ENCODE measurements at regions not wholly inside any gene's neighbourhood (a gene's known extent, or its start where the extent isn't known, plus 50 kb on each side); places are given as distances from the start of the nearest gene placed in this dataset.

DNA sequence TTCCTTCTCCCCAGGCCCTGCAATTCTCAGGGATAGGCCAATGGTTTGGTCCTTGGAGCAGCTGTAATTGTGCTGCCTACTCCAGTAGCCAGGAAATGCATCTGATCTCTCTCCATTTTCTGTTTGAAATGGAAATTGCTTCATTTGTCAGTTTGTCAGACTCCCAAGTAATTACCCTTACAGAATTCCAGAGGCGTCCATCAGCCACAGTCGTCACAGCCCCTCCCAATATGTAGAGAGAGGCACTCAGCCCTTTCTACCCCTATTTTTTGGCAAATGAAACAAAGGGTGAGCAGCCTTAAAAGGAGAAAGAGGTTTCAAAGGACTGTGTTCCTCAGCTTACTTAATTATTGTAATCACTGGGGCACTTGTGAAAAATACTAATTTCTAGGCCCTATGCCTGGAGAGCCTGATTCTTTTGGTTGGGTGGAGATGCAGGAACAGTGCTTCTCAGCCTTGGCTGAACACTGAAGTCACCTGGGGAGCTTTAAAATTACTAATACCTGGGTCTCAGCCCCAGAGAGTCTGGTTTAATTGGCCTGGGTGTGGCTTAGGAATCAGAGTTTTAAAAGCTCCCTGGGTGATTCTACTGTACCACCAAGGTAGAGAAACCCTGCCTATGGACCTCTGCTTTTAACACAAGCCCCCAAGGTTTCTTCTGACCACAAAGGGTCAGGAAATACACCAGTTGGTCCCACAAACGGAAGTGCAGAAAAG lies 190.0 kb downstream of the EMP1 start:
- DNase-seq (ENCODE audit: low read depth, low spot score): no peak

DNA sequence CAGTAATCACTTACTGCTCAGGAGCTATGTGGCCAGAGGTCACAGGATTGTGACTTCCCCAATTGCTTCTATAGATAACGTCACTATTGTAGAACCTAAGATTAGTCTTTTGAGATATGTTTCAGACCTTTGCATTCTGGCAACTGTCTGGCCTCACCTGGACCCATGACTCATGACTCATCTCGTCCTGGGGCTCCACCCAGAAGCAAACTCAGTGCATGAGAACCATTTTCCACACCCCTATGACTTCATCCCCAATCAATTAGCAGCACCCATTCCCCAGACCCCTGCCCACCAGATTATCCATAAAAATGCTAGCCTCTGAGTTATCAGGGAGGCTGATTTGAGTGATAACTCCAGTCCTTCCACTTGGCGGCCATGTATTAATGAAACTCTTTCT lies 186.9 kb downstream of the EMP1 start:
- DNase-seq (ENCODE audit: low read depth, low spot score): no peak

DNA sequence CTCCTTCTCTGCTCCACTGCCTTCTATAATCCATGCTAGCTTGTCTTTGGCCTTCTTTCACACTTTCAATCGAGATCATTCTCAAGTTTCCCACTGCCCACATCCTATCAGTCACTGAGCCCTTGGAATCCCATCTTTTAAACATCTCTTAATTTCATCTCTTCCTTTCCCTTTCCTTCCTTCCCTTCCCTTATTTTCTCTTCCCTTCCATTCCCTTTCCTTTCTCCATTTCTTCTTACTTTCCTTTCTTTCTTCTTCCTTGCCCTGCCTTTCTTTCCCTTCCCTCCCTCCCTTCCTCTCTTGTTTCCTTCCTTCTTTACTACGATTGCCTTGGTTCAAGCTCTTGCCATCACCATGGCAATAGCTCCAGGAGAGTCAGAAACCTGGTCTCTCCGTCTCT lies 183.8 kb downstream of the EMP1 start:
- DNase-seq (ENCODE audit: low read depth, low spot score): no peak

DNA sequence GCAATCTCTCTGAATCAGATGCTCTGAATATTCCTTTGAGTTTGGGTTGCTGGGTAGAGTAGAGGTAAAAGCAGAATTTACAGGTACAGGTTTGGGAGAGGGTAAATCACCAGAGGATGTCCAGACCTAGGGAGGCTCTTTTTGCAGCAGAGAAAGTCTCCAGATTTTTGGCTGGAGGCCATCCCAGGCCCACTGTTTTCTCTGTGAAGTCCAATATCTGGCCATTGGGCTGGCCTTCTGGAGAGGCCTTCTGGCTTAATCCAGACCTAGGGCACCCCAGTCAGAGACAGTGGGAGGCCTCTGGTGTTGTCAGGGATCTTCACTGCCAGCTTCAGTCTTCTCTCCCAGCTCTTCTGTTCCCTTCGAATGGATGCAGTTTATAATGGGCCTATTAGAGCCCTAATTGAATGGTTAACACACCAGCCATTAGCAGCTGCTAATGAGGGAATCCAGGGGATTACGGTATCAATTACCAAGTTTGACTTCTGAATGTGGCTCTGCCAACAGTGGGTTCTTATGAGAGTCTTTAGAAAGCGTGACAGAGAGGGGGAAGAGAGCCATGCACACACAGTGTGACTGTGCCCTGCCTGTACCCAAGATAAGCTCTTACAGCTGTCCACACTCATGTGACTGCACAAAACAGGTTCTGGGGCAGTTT lies 183.1 kb downstream of the EMP1 start:
- no peak for DNase-seq (ENCODE audit: low read depth, low spot score)

DNA sequence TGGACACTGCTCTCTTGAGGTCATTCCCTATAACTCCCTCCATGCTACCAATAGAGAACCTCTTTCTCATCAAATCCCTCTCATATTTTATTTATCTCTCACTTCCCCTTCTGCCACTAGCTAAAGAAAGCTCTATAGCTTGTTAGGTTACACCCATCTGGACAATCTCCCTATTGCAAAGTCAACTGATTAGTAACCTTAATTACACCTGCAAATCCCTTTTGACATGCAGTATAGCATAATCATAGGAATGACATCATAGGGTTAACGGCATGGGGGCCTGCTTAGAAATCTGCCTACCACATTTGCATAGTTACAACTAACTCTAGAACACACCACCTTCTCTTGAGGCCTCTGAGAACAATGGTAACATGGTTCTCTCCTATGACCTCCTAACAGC lies 181.2 kb downstream of the EMP1 start:
- DNase-seq (ENCODE audit: low read depth, low spot score): no peak

DNA sequence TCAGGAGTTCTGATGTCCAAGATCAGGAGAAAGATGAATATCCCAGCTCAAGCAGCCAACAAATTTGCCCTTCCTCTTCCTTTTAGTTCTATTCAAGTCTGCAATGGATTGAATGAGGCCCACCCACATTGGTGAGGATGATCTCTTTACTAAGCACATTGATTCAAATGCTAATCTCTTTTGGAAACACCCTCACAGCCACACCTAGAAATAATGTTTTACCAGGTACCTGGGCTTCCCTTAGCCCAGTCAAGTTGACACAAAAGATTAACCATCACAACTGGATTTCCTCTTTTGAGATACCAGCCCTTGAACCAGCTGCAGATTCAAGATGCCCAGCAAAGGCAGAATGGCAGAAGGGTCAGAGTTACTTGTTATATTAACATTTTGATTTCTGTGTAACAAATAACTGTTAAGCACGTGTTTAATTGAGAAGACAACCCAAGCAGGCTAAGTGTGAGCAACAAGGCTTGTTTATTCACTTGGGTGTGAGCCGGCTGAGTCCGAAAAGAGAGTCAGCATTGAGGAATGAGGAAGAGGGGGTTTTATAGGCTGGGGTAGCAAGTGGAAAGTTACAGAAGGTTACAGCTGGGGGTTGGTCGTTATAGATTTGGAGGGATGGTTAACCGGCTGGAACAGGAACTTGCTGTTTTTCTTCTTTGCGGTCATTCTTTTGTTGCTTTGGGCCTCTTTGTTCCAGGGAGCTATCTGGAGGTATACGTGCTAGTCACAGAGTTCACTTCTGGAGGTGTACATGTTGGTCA lies 180.3 kb downstream of the EMP1 start:
- DNase-seq (ENCODE audit: low read depth, low spot score): no peak

DNA sequence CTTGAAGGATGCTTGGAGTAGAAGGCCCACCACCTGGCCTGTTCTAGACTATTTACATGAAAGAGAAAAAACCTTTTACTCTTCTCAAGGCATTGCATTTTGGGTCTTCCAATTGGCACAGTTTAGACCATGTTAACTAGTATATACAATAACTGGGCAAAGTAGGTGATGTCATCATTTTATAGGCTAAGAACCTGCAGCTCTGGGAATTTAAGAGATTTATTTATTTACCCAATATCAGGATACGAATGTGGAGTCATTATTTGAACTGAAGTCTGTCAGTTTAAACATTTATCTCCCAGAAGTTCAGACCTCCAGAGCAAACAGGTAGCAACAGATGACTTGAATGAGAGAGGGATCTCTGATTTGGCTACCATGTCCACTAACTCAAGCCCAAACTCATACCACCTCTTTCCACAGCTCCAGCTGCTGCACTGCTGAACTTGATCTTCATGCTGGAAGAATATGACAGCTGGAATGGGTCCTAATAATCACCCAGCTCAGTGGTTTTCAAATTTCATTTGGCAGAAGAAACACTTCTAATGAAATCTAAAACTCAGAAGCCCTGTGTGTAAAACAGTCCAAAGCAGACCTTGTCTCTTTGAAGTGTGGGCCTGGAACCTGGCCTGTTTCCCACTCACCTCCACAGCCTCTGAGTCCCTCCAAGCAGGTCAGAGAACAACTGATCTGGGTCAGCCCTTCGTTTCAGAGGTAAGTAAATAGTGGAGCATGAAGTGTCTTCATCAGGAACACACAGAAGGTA lies 179.2 kb downstream of the EMP1 start:
- DNase-seq (ENCODE audit: low read depth, low spot score): no peak

DNA sequence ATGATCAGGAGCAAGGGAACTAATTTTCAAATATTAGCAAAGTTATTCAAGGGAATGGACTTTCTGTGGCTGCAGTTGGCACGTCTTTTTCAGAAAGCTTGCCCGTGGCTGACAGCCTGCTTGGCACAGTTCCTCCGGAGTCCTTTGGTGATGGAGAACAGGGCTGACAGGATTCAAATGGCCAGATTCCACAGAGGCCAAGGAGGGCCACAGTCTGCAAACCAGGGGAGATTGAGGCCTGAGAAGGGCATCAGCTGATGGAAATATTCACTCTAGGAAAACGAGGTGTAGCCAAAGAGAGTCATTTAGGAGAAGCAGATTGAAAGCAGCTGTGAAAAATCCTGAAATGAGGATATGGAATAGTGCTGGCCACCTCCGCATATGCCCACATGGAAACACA lies 178.3 kb downstream of the EMP1 start:
- DNase-seq (ENCODE audit: low read depth, low spot score): no peak

DNA sequence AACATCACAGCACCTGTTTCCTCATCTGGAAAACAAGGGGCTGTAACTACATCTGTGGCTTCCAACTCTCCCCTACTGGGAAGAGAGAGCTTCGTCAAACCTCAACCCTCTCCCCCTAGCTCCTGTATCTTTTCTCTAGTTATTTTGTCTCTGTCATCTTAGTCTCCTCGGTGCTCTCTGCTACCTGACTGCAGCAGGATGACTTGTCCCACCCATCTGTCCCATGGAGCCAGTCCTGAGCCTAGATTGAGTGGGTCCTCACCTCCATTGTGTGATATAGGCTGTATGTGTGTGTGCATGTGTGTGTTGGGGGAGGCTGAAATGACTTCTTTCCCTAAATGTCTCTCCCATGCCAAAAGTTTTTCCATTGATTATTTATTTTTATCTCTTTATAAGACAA lies 177.3 kb downstream of the EMP1 start:
- DNase-seq (ENCODE audit: low read depth, low spot score): no peak

DNA sequence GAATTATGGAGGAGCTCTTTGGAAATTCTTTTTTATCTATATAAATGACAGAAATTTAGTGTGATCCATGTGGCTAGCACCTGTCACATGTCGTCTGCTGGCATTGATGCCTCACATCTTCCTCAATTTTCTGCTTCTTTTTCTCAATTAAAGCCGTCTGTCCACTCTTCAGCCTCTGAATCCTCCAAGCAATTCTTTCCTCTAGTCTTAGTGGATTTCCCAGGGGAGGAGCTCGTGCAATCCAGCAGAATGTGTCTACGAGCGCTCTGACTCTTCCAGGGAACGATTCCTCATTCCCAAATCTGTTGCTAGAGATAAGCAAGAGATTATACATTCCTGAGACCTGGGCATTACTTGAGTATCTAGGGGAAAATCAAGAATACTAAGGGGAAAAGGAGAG lies 176.6 kb downstream of the EMP1 start:
- no peak for DNase-seq (ENCODE audit: low read depth, low spot score)

DNA sequence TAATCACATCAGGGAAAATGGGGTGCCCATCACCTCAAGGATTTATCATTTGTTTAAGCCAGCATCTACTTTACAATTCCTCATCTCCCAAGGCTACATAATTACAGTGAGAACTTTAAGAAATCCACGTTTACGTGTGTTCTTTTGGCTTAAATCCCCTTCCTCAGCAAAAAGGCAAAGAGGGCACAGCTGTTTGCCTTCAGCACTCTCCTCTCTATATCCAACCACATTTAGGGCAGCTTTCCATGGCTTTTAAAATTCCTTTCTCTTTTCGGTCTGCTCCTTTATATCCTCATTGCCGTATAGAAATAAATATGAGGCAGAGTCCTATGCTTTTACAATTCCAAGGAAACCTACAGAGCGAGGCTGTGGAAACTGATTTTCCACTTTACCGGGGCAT lies 175.9 kb downstream of the EMP1 start:
- DNase-seq (ENCODE audit: low read depth, low spot score): no peak

DNA sequence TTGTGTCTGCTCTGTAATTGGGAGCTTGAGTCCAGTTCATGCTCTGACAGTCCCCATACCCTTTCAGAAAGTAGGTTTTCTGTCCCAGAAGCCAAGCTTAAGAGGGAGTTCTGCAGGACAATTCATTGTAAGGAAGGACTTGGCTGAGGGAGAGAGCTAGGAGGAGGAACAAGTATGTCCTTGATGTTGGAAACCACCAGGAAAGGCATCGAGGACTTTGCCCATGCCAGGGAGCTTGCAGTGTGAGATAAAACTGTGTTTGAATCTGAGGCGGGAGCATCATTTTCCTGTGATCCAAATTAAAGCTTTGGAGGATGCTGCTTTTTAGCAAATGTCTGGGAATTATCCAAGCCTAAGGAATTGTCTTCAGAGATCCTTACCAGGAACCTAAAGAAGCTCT lies 175.3 kb downstream of the EMP1 start:
- DNase-seq (ENCODE audit: low read depth, low spot score): no peak

DNA sequence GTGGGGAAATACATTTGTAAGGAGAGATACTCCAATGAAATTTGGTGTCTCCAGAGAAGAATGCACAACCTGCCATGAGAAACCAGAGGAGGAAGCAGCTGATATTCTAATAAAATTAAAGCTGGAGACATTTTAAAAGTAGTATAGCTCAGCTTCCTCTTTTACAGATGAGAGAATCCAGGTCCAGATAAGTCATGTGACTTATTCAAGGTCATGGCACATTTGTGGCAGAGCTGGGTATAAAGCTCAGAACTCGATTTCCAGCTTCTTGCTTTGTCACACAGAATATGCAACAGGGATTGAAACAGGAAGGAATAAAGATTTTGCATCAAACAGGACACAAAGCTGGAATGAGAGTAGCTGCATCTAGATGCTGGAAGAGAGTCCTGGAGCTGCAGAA lies 174.8 kb downstream of the EMP1 start:
- no peak for DNase-seq (ENCODE audit: low read depth, low spot score)

DNA sequence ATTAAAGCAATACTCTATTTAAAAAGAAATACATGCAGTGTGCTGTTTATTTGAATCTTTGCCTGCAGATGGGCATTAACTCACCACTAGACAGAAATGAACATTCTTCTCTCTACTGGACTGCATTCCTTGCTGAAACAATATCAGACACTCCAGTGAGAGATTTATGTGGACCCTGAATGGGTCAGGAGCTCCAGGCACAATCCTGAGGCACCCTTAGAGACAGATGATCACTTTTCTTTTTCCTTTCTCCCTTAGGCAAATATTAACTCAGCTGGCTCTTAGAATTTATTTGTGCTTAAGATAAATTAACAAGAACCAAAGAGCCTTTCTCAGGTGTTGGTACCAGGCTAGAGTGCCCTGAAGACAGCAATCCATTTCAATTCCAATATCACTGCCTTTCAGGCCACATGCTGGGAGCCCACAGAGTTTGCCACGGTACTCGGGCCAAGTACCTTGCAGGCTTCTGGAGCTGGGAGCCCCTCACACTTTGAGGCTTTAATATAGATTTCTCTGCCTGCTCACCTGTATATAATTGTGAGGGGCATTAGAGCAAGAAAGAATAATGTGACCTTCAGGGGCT lies 173.0 kb downstream of the EMP1 start:
- no peak for DNase-seq (ENCODE audit: low read depth, low spot score)

DNA sequence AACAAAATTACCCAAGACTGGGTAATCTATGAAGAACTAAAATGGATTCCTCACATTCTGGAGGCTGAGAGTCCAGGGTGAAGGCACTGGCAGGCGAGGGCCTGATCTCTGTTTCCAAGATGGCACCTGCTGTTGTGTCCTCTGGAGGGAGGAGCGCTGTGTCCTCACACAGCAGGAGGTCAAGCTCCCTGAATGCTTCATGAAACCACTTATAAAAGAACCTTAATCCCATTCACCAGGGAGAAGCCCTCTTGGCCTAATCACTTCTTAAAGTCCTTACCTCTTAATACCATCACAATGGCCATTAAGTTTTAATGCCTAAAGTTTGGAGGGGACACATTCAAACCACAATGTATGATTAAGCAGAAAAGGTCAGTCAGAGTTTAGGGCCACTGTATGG lies 172.4 kb downstream of the EMP1 start:
- DNase-seq (ENCODE audit: low read depth, low spot score): no peak

DNA sequence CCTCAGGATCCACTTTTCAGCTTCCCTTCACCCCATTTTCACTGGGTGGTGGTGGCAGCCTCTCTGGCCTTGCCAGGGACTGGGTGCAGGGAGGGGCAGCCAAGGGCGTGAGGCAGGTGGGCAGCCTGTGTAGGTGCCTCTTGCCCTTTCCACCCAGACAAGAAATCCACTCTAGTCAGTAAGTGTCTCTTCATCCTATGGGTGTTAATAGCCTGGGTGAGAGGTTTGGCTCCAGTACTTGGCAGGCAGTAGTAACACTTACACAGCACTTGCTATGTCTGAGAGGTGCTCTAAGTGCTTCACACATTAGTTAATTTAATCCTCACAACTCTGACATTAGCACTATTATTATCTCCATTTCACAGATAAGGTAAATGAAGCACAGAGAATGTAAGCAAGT lies 171.9 kb downstream of the EMP1 start:
- no peak for DNase-seq (ENCODE audit: low read depth, low spot score)

DNA sequence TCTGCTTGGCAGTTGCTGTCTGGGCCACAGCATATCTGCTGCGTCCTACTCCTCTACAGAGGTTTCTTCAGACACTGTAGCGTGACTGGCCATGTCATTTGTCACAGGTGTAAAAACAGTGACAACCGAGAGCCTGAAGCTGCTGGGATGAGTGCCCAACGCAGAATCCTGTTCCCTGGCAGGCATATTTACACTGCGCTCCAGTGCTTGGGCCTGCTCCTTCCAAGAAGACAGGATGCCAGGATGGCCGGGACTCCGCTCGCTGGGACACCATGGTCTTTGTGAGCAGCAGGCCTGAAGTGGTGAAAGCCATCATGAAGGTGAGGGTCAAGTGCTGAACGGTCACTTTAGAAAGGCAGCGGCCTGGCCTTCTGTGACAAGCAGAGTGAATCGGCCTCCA lies 171.4 kb downstream of the EMP1 start:
- no peak for DNase-seq (ENCODE audit: low read depth, low spot score)

DNA sequence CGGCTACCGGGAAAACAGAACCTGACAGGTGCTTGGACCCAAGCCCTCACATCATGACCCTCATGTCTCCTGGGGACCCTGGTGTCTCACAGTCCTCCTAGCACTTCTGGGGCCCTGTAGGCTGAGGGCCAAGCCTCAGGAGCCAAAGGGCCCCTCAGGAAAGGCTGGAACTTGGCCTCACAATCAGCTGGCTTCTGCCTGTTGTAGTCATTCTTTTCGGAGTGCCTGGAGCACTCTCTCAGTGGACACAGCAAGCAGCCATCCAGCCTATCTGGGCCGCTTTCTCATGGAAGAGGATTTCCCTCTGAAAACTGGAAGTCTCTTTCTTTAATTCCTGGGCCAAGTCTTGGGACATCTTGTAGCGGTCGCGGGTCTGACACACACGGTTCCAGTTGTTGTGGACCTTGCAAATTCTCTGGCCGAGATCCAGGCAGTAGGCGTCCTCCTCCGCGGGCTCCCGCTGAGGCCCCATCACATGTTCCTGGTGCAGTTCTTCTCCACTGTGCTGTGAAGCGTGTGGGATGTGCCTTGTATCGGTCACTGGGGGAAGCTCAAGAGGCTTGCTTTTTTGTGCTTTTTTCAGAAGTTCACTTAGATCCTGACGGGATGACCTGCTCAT lies 169.3 kb downstream of the EMP1 start:
- no peak for DNase-seq (ENCODE audit: low read depth, low spot score)

DNA sequence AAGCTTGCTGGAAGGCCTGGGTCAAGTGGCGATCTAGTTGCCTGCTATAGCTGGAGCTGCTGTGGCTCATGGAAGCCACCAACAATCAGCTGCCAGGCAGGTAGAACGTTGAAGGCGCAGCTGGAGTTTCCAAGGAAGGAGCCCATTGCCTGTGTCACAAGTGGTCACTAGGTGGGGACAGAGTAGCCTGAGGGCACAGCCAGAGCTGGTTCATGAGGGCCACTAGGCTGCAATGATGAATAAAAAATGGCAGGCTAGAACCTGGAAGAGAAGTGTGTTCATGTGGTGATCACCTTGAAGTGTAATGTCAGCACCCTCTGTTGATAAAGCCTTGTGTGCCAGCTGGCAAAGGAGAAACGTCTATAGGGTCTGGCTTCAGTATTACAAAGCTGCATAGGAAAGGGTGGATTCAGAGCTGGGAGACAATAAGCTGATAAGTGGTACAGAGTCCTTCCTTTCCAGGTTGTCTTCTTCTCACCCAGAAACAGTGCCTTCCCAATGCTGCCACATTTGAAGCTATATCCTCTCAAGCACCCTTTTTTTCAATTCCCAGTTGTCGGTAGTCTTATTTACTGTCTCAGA lies 165.8 kb downstream of the EMP1 start:
- DNase-seq (ENCODE audit: low read depth, low spot score): peak; percentile 54

DNA sequence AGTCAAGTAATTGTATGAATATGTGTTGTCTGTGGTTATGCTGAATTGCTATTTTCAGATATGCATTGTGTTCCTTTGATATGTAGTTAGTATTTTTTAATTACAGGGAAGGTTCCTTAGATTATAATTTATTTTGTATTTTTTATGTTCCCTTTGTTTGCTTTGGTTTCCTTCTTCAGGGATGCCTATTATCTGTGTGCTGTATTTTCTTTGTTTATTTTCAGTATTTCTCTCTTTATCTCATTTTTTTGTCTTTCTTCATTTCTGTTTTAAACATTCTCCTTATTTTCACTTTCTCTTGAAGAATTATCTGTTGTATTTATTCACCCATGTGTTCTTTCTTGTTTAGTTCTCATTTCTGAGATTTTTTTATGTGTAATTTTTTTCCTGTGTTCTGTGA lies 163.1 kb downstream of the EMP1 start:
- DNase-seq (ENCODE audit: low read depth, low spot score): no peak

DNA sequence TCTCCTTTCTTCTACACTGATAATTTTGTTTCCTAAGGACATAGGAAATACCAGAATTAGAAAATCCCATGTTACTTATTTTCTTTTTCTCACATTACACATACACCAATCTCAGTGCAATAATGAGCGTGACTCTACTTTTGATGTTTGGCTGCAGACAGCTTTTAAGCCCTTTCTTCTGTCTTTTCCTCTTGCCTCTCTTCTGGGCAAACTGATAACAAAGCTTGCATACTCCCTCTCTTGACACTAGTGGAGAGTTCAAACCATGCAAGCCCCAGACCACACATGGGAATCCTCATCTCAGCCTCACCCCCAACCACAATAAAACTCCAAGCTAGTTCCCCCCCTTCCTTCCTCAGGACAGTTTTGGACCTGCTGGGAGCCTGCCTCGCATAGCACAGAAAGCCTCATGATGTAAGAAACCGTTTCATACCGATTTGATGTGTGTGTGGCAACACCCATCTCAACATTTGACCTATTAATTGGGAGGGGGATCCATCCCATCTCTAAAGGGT lies 161.9 kb downstream of the EMP1 start:
- no peak for DNase-seq (ENCODE audit: low read depth, low spot score)
